Astrocyte (in vitro differentiated cells and primary cell): ENCODE measurements at regions not wholly inside any gene's neighbourhood (a gene's known extent, or its start where the extent isn't known, plus 50 kb on each side); places are given as distances from the start of the nearest gene placed in this dataset.
A peak's percentile ranks its signal among the peaks of the same experiment; 100 is the strongest.

ENCODE experiments used
- DNase-seq: peaks from one replicate; pipeline ENCODE4 v3.0.0-alpha.2; 2010; ENCODE audit warnings: low read depth
- FAIRE-seq: peaks from 2 replicates; lab custom pipeline; 2011; peaks lifted over from hg19 to GRCh38; lab: Jason Lieb, UNC
- H2AFZ ChIP-seq: 2 replicates; pipeline ENCODE4 v1.6.0; 2012; ENCODE audit warnings: low read depth, low read length, inconsistent platforms
- H3K27ac ChIP-seq: 2 replicates; pipeline ENCODE4 v1.5.1; 2011; ENCODE audit warnings: low read depth, low read length, inconsistent platforms
- H3K27me3 ChIP-seq: 2 replicates; pipeline ENCODE4 v1.6.0; 2011; ENCODE audit warnings: low read length, inconsistent platforms; ENCODE audit not compliant: insufficient read depth
- H3K36me3 ChIP-seq: 2 replicates; pipeline ENCODE4 v1.5.1; 2011; ENCODE audit warnings: low read length, inconsistent platforms; ENCODE audit not compliant: insufficient read depth
- H3K4me1 ChIP-seq: 2 replicates; pipeline ENCODE4 v1.5.1; 2011; ENCODE audit warnings: low read length, inconsistent platforms; ENCODE audit not compliant: insufficient read depth
- H3K4me2 ChIP-seq: 2 replicates; pipeline ENCODE4 v1.6.0; 2012; ENCODE audit warnings: low read length, inconsistent platforms
- H3K4me3 ChIP-seq: 2 replicates; pipeline ENCODE4 v1.5.1; 2011; ENCODE audit warnings: low read depth, mild to moderate bottlenecking, low read length, inconsistent platforms; ENCODE audit not compliant: insufficient read depth
- H3K79me2 ChIP-seq: 2 replicates; pipeline ENCODE4 v1.6.0; 2012; ENCODE audit warnings: mild to moderate bottlenecking, low read length, inconsistent platforms; ENCODE audit not compliant: insufficient read depth
- H3K9ac ChIP-seq: 2 replicates; pipeline ENCODE4 v1.6.0; 2012; ENCODE audit warnings: mild to moderate bottlenecking, low read length, inconsistent platforms
- H3K9me3 ChIP-seq: 2 replicates; pipeline ENCODE4 v1.5.1; 2012; ENCODE audit warnings: low read depth, mild to moderate bottlenecking, low read length, inconsistent platforms; ENCODE audit not compliant: insufficient read depth
- H4K20me1 ChIP-seq: 2 replicates; pipeline ENCODE4 v1.6.0; 2012; ENCODE audit warnings: low read length, inconsistent platforms; ENCODE audit not compliant: insufficient read depth
- H3K27ac Mint-ChIP-seq: one replicate; pipeline ENCODE4 v1.8.0; 2021; ENCODE audit warnings: mild to moderate bottlenecking, mixed read lengths; ENCODE audit not compliant: unreplicated experiment
- H3K27me3 Mint-ChIP-seq: one replicate; pipeline ENCODE4 v1.8.0; 2021; ENCODE audit warnings: low read depth, mixed read lengths; ENCODE audit not compliant: unreplicated experiment
- H3K36me3 Mint-ChIP-seq: one replicate; pipeline ENCODE4 v1.8.0; 2021; ENCODE audit warnings: low read depth, mixed read lengths; ENCODE audit not compliant: unreplicated experiment
- H3K4me1 Mint-ChIP-seq: one replicate; pipeline ENCODE4 v1.8.0; 2021; ENCODE audit warnings: low read depth, mixed read lengths; ENCODE audit not compliant: unreplicated experiment
- H3K4me3 Mint-ChIP-seq: one replicate; pipeline ENCODE4 v1.8.0; 2021; ENCODE audit warnings: mild to moderate bottlenecking, moderate library complexity, mixed read lengths; ENCODE audit not compliant: unreplicated experiment
- H3K9me3 Mint-ChIP-seq: one replicate; pipeline ENCODE4 v1.8.0; 2021; ENCODE audit warnings: mild to moderate bottlenecking, mixed read lengths; ENCODE audit not compliant: unreplicated experiment
- EZH2 ChIP-seq: IDR thresholded peaks from 2 replicates; pipeline ENCODE4 v1.6.1; 2012; ENCODE audit warnings: mild to moderate bottlenecking, low read length, inconsistent platforms; ENCODE audit not compliant: insufficient read depth
- TF ChIP-seq, protein P1 (sequence below): IDR thresholded peaks from 2 replicates; pipeline ENCODE4 v1.5.1; 2011; ENCODE audit warnings: low read depth, mild to moderate bottlenecking, inconsistent platforms, low read length, moderate library complexity; ENCODE audit not compliant: insufficient read depth

DNA sequence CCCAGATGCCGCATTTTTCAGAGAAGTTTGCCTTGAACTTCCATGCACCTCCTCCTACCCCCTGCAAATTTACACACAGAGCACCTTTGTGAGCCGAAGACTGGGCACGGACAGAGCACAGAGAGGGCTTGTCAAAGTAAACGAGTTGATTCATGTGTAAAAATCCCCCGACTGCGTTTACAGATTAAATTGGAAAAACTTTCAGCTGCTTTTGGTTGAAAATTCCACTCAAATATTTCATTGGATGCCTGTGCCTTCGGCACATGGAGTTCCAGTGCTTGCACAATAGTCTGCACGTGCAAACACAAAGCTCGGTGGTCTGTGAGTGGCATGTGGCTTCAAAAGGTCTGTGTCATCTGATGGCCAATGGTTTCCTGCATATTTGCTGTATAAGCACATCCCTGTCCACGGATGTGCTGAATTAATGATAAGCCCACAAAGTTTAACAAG lies 177.5 kb downstream of the SETD4 start:
- Histone ChIP-seq H3K27ac (no peak overlapping the region), H3K27me3 (peaks cover 26% of the 10 kb centered on the region), H3K4me3 (no peak overlapping the region), H3K4me2 (peak overlapping the region; percentile 25), H2AFZ (no peak overlapping the region), H3K4me1 (no peaks in the 10 kb centered on the region), H3K9ac (no peak overlapping the region), H3K79me2 (no peaks in the 10 kb centered on the region), H4K20me1 (no peaks in the 10 kb centered on the region), H3K9me3 (no peaks in the 10 kb centered on the region), H3K36me3 (no peaks in the 10 kb centered on the region)
- no peak overlapping the region for H3K27ac Mint-ChIP-seq
- H3K9me3 Mint-ChIP-seq, result no peaks in the 10 kb centered on the region
- H3K4me1 Mint-ChIP-seq, result peaks cover 5% of the 10 kb centered on the region
- no peak overlapping the region for H3K4me3 Mint-ChIP-seq
- no peak for FAIRE-seq
- peaks cover 13% of the 10 kb centered on the region for H3K27me3 Mint-ChIP-seq
- no peaks in the 10 kb centered on the region for H3K36me3 Mint-ChIP-seq
- peak; percentile 42 for DNase-seq
- no peak for TF ChIP-seq EZH2
- TF ChIP-seq, protein P1, sequence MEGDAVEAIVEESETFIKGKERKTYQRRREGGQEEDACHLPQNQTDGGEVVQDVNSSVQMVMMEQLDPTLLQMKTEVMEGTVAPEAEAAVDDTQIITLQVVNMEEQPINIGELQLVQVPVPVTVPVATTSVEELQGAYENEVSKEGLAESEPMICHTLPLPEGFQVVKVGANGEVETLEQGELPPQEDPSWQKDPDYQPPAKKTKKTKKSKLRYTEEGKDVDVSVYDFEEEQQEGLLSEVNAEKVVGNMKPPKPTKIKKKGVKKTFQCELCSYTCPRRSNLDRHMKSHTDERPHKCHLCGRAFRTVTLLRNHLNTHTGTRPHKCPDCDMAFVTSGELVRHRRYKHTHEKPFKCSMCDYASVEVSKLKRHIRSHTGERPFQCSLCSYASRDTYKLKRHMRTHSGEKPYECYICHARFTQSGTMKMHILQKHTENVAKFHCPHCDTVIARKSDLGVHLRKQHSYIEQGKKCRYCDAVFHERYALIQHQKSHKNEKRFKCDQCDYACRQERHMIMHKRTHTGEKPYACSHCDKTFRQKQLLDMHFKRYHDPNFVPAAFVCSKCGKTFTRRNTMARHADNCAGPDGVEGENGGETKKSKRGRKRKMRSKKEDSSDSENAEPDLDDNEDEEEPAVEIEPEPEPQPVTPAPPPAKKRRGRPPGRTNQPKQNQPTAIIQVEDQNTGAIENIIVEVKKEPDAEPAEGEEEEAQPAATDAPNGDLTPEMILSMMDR, result no peak

DNA sequence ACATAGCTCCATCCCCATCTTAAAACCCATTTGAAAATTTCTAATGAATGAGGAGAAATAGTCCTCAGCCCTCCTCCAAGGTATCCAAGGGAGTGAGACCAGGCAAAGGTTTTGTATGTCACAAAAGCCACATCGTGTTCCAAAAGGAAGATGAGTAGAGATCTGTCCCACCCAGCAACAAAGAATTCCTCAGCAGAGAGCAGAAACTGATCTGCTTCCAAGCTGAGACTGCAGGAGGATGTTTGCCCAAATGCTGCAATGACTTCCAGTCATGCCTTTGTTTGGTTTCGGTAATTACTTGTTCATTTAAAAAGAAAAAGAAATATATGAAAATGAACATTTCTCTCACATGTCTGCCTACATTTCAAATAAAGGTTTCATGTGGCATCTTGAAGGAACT lies 186.9 kb downstream of the SETD4 start:
- Mint-ChIP-seq H3K36me3 (peaks cover 2% of the 10 kb centered on the region), H3K27ac (no peak overlapping the region), H3K27me3 (peaks cover 48% of the 10 kb centered on the region), H3K9me3 (peaks cover 7% of the 10 kb centered on the region), H3K4me1 (peaks cover 4% of the 10 kb centered on the region), H3K4me3 (no peak overlapping the region)
- H3K9ac ChIP-seq, result no peak overlapping the region
- H4K20me1 ChIP-seq, result no peaks in the 10 kb centered on the region
- H3K4me2 ChIP-seq, result no peak overlapping the region
- no peak overlapping the region for H3K27ac ChIP-seq
- H3K36me3 ChIP-seq, result no peaks in the 10 kb centered on the region
- TF ChIP-seq, protein P1, result no peak
- no peak for TF ChIP-seq EZH2
- DNase-seq (no peak), FAIRE-seq (no peak)
- H3K4me1 ChIP-seq, result no peaks in the 10 kb centered on the region
- no peak overlapping the region for H2AFZ ChIP-seq
- no peaks in the 10 kb centered on the region for H3K79me2 ChIP-seq
- no peak overlapping the region for H3K4me3 ChIP-seq
- no peaks in the 10 kb centered on the region for H3K9me3 ChIP-seq
- H3K27me3 ChIP-seq, result peaks cover 26% of the 10 kb centered on the region

DNA sequence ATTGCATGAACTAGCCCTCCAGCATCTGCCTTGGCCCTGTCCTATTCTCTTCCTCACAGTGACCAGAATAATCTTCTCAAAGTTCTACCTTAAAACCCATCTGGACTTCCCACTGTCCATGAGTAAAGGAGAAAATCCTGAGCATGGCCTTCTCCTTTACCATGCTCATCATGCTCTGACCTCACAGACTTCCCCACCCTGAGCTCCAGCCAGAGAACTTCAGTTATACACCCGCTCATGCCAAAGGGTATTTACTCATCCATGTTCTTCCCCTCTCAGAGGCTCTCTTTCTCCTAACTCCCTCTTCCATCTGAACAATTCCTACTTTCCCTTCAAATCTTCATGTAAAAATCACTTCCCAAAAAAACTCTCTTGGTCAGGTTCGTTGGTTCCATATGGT lies 188.4 kb downstream of the SETD4 start:
- no peak overlapping the region for H3K27ac Mint-ChIP-seq

More for the DNA sequence above, 188.4 kb downstream of the SETD4 start:
- Histone ChIP-seq H3K27ac (no peak overlapping the region), H4K20me1 (no peaks in the 10 kb centered on the region), H3K9me3 (no peaks in the 10 kb centered on the region), H3K36me3 (no peaks in the 10 kb centered on the region), H3K4me1 (no peaks in the 10 kb centered on the region), H3K4me3 (no peak overlapping the region), H2AFZ (no peak overlapping the region), H3K79me2 (no peaks in the 10 kb centered on the region), H3K4me2 (no peak overlapping the region), H3K9ac (no peak overlapping the region), H3K27me3 (peaks cover 26% of the 10 kb centered on the region)
- no peak for TF ChIP-seq EZH2
- TF ChIP-seq, protein P1, result no peak
- peaks cover 9% of the 10 kb centered on the region for H3K9me3 Mint-ChIP-seq
- peaks cover 2% of the 10 kb centered on the region for H3K36me3 Mint-ChIP-seq
- H3K27me3 Mint-ChIP-seq, result peaks cover 38% of the 10 kb centered on the region
- no peak overlapping the region for H3K4me3 Mint-ChIP-seq
- H3K4me1 Mint-ChIP-seq, result peaks cover 4% of the 10 kb centered on the region
- DNase-seq, result no peak
- FAIRE-seq, result no peak
